C4-2B (cell line): ENCODE measurements at regions not wholly inside any gene's neighbourhood (a gene's known extent, or its start where the extent isn't known, plus 50 kb on each side); places are given as distances from the start of the nearest gene placed in this dataset.

Experiments
- ZFX ChIP-seq: fragments of 450-650 bp; IDR thresholded peaks from 2 replicates; pipeline ENCODE4 v1.6.1; 2017
- TF ChIP-seq, protein P1 (sequence below): fragments of 450-650 bp; conservative IDR thresholded peaks from 2 replicates; pipeline ENCODE4 v1.5.1; 2017; ENCODE audit warnings: mild to moderate bottlenecking

DNA sequence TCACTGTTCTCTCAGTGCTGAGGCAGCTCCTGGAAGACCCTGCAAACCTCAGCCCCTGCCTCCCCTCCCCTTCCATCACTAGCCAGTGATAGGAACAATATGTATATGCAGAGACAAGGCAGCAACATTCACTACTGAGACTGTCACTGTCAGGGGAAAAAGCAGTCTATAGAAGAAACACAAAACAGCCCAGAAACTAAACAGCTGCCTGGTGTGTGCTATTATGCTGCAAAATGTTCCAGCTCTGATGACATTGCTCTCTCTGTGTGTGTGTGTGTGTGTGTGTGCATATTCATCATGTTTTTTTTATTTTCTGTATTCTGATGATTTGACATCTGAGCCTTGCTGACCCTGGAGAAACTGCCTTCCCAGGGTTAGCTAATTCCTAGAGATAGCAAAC lies 147.2 kb downstream of the SPATA18 start:
- TF ChIP-seq, protein P1, sequence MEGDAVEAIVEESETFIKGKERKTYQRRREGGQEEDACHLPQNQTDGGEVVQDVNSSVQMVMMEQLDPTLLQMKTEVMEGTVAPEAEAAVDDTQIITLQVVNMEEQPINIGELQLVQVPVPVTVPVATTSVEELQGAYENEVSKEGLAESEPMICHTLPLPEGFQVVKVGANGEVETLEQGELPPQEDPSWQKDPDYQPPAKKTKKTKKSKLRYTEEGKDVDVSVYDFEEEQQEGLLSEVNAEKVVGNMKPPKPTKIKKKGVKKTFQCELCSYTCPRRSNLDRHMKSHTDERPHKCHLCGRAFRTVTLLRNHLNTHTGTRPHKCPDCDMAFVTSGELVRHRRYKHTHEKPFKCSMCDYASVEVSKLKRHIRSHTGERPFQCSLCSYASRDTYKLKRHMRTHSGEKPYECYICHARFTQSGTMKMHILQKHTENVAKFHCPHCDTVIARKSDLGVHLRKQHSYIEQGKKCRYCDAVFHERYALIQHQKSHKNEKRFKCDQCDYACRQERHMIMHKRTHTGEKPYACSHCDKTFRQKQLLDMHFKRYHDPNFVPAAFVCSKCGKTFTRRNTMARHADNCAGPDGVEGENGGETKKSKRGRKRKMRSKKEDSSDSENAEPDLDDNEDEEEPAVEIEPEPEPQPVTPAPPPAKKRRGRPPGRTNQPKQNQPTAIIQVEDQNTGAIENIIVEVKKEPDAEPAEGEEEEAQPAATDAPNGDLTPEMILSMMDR: no peak
- no peak for TF ChIP-seq ZFX
